ENCODE measurements at regions not wholly inside any gene's neighbourhood (a gene's known extent, or its start where the extent isn't known, plus 50 kb on each side); places are given as distances from the start of the nearest gene placed in this dataset.

- TF ChIP-seq FOXP2 (optimal IDR thresholded peaks at IDR 0.05; ENCODE audit: borderline replicate concordance, extremely low read depth, extremely low read length, insufficient read depth) (no peak), POLR2AphosphoS5 (IDR thresholded peaks at IDR 0.05; ENCODE audit: low read depth, low read length) (no peak), TAF1 (IDR thresholded peaks at IDR 0.05; ENCODE audit: borderline replicate concordance, insufficient read depth, low read length) (no peak), SIN3A (IDR thresholded peaks at IDR 0.05; ENCODE audit: borderline replicate concordance, insufficient read depth, low read length) (no peak), REST (IDR thresholded peaks at IDR 0.05; ENCODE audit: insufficient read depth in 1 of 2, low read depth in 2 of 2, low read length in 2 of 2) (no peak)
These were observed 497.8 kb upstream of the NRP1 start for GRCh38 chr10:33832124-33832787.

GRCh38 chr10:33831591-33831990, 497.1 kb upstream of the NRP1 start:
- TF ChIP-seq TAF1 (IDR thresholded peaks at IDR 0.05; ENCODE audit: borderline replicate concordance, insufficient read depth, low read length) (no peak), POLR2AphosphoS5 (IDR thresholded peaks at IDR 0.05; ENCODE audit: low read depth, low read length) (no peak), REST (IDR thresholded peaks at IDR 0.05; ENCODE audit: insufficient read depth in 1 of 2, low read depth in 2 of 2, low read length in 2 of 2) (no peak), FOXP2 (optimal IDR thresholded peaks at IDR 0.05; ENCODE audit: borderline replicate concordance, extremely low read depth, extremely low read length, insufficient read depth) (no peak), SIN3A (IDR thresholded peaks at IDR 0.05; ENCODE audit: borderline replicate concordance, insufficient read depth, low read length) (no peak)

- TF ChIP-seq SIN3A (IDR thresholded peaks at IDR 0.05; ENCODE audit: borderline replicate concordance, insufficient read depth, low read length) (no peak), REST (IDR thresholded peaks at IDR 0.05; ENCODE audit: insufficient read depth in 1 of 2, low read depth in 2 of 2, low read length in 2 of 2) (no peak), TAF1 (IDR thresholded peaks at IDR 0.05; ENCODE audit: borderline replicate concordance, insufficient read depth, low read length) (no peak), FOXP2 (optimal IDR thresholded peaks at IDR 0.05; ENCODE audit: borderline replicate concordance, extremely low read depth, extremely low read length, insufficient read depth) (no peak), POLR2AphosphoS5 (IDR thresholded peaks at IDR 0.05; ENCODE audit: low read depth, low read length) (no peak)
These were observed 494.1 kb upstream of the NRP1 start for GRCh38 chr10:33828592-33828991.

- TF ChIP-seq SIN3A (IDR thresholded peaks at IDR 0.05; ENCODE audit: borderline replicate concordance, insufficient read depth, low read length) (no peak), FOXP2 (optimal IDR thresholded peaks at IDR 0.05; ENCODE audit: borderline replicate concordance, extremely low read depth, extremely low read length, insufficient read depth) (no peak), TAF1 (IDR thresholded peaks at IDR 0.05; ENCODE audit: borderline replicate concordance, insufficient read depth, low read length) (no peak), REST (IDR thresholded peaks at IDR 0.05; ENCODE audit: insufficient read depth in 1 of 2, low read depth in 2 of 2, low read length in 2 of 2) (no peak), POLR2AphosphoS5 (IDR thresholded peaks at IDR 0.05; ENCODE audit: low read depth, low read length) (no peak)
These were observed 491.7 kb upstream of the NRP1 start for GRCh38 chr10:33826186-33826585.

Measured in PFSK-1 (cell line).